ENCODE measurements at regions not wholly inside any gene's neighbourhood (a gene's known extent, or its start where the extent isn't known, plus 50 kb on each side); places are given as distances from the start of the nearest gene placed in this dataset.

GRCh38 chr16:65524231-65524630 lies 402.4 kb upstream of the CDH11 start:
- Histone ChIP-seq H3K4me3 (ENCODE audit: low read length) (no peak overlapping the region), H3K4me1 (ENCODE audit: insufficient read depth, low read length) (0 out of 2 replicates have a peak, but pooled peaks cover under 1% of the 10 kb centered on the region), H3K9me3 (ENCODE audit: low read length) (no peaks in the 10 kb centered on the region), H3K4me2 (ENCODE audit: low read length) (no peak overlapping the region), H4K20me1 (ENCODE audit: low read length) (no peaks in the 10 kb centered on the region), H3K9ac (ENCODE audit: low read length) (no peak overlapping the region), H3K9me2 (replicated peaks; ENCODE audit: low read length) (no peaks in the 10 kb centered on the region), H3K36me3 (ENCODE audit: low read depth, low read length) (no peaks in the 10 kb centered on the region), H3F3A (ENCODE audit: low read length, unreplicated experiment) (no peaks in the 10 kb centered on the region), H3K27me3 (ENCODE audit: low read length) (no peaks in the 10 kb centered on the region), H3K27ac (ENCODE audit: low read length) (no peak overlapping the region), H3K79me2 (ENCODE audit: low read length) (no peaks in the 10 kb centered on the region), H2AFZ (ENCODE audit: low read length) (no peak overlapping the region)
- ChIA-PET POLR2A (ENCODE audit: unreplicated experiment) (no interaction called here), CTCF (no interaction called here)
- ATAC-seq (no peak), DNase-seq (no peak)
- TF ChIP-seq CTCF (conservative IDR thresholded peaks at IDR 0.05; ENCODE audit: low read depth, low read length) (no peak), EZH2phosphoT487 (IDR thresholded peaks at IDR 0.05; ENCODE audit: borderline replicate concordance, low read length) (no peak), EZH2 (IDR thresholded peaks at IDR 0.05; ENCODE audit: low read length, unreplicated experiment) (no peak)
- no TSS peak for BruUV-seq (replicated peaks)
- intact Hi-C loops (cut with micrococcal nuclease) = no loop called here

- H3K79me2 ChIP-seq (ENCODE audit: low read length) = no peaks in the 10 kb centered on the region
- ChIA-PET CTCF (no interaction called here), POLR2A (ENCODE audit: unreplicated experiment) (no interaction called here)
- H3F3A ChIP-seq (ENCODE audit: low read length, unreplicated experiment) = no peaks in the 10 kb centered on the region
- H3K36me3 ChIP-seq (ENCODE audit: low read depth, low read length) = no peaks in the 10 kb centered on the region
- intact Hi-C loops (cut with micrococcal nuclease) = no loop called here
- H3K4me3 ChIP-seq (ENCODE audit: low read length) = no peak overlapping the region
- ATAC-seq (no peak), DNase-seq (no peak)
- H3K27me3 ChIP-seq (ENCODE audit: low read length) = no peaks in the 10 kb centered on the region
- BruUV-seq (replicated peaks) = no TSS peak
- no peak overlapping the region for H3K4me2 ChIP-seq (ENCODE audit: low read length)
- no peaks in the 10 kb centered on the region for H3K9me3 ChIP-seq (ENCODE audit: low read length)
- H4K20me1 ChIP-seq (ENCODE audit: low read length) = no peaks in the 10 kb centered on the region
- H2AFZ ChIP-seq (ENCODE audit: low read length) = no peak overlapping the region
- no peak for TF ChIP-seq EZH2phosphoT487 (IDR thresholded peaks at IDR 0.05; ENCODE audit: borderline replicate concordance, low read length)
- TF ChIP-seq CTCF (conservative IDR thresholded peaks at IDR 0.05; ENCODE audit: low read depth, low read length) = no peak
- TF ChIP-seq EZH2 (IDR thresholded peaks at IDR 0.05; ENCODE audit: low read length, unreplicated experiment) = no peak
- no peaks in the 10 kb centered on the region for H3K9me2 ChIP-seq (replicated peaks; ENCODE audit: low read length)
- peaks cover 8% of the 10 kb centered on the region; the same call in 1 of the 2 replicates for H3K4me1 ChIP-seq (ENCODE audit: insufficient read depth, low read length)
- no peak overlapping the region for H3K9ac ChIP-seq (ENCODE audit: low read length)
- H3K27ac ChIP-seq (ENCODE audit: low read length) = no peak overlapping the region
Observed at GRCh38 chr16:65523283-65523944, 401.6 kb upstream of the CDH11 start.

- Histone ChIP-seq H3K27me3 (ENCODE audit: low read length) (no peaks in the 10 kb centered on the region), H3K4me2 (ENCODE audit: low read length) (no peak overlapping the region), H3K27ac (ENCODE audit: low read length) (no peak overlapping the region), H3F3A (ENCODE audit: low read length, unreplicated experiment) (no peaks in the 10 kb centered on the region), H3K36me3 (ENCODE audit: low read depth, low read length) (no peaks in the 10 kb centered on the region), H3K79me2 (ENCODE audit: low read length) (no peaks in the 10 kb centered on the region), H3K9ac (ENCODE audit: low read length) (no peak overlapping the region), H3K9me2 (replicated peaks; ENCODE audit: low read length) (no peaks in the 10 kb centered on the region), H4K20me1 (ENCODE audit: low read length) (no peaks in the 10 kb centered on the region), H3K4me1 (ENCODE audit: insufficient read depth, low read length) (peaks cover 8% of the 10 kb centered on the region; the same call in 1 of the 2 replicates), H3K9me3 (ENCODE audit: low read length) (no peaks in the 10 kb centered on the region), H2AFZ (ENCODE audit: low read length) (no peak overlapping the region), H3K4me3 (ENCODE audit: low read length) (no peak overlapping the region)
- intact Hi-C loops (cut with micrococcal nuclease) = no loop called here
- BruUV-seq (replicated peaks) = no TSS peak
- TF ChIP-seq EZH2phosphoT487 (IDR thresholded peaks at IDR 0.05; ENCODE audit: borderline replicate concordance, low read length) = no peak
- TF ChIP-seq CTCF (conservative IDR thresholded peaks at IDR 0.05; ENCODE audit: low read depth, low read length) = no peak
- TF ChIP-seq EZH2 (IDR thresholded peaks at IDR 0.05; ENCODE audit: low read length, unreplicated experiment) = no peak
- POLR2A ChIA-PET (ENCODE audit: unreplicated experiment) = no interaction called here
- DNase-seq = no peak
- no peak for ATAC-seq
- CTCF ChIA-PET = no interaction called here
Observed at GRCh38 chr16:65522412-65522811, 400.5 kb upstream of the CDH11 start.
